AG09319 (cell line): ENCODE measurements at regions not wholly inside any gene's neighbourhood (a gene's known extent, or its start where the extent isn't known, plus 50 kb on each side); places are given as distances from the start of the nearest gene placed in this dataset.
A peak's percentile ranks its signal among the peaks of the same experiment; 100 is the strongest.

Source experiments
- DNase-seq: peaks from one replicate; pipeline ENCODE4 v3.0.0-alpha.2; 2010; ENCODE audit warnings: low read depth; ENCODE audit errors: extremely low read depth
- TF ChIP-seq, protein P1 (sequence below): IDR thresholded peaks from 2 replicates; pipeline ENCODE4 v1.5.1; 2011; ENCODE audit warnings: low read depth, mild to moderate bottlenecking, inconsistent platforms, low read length, moderate library complexity

DNA sequence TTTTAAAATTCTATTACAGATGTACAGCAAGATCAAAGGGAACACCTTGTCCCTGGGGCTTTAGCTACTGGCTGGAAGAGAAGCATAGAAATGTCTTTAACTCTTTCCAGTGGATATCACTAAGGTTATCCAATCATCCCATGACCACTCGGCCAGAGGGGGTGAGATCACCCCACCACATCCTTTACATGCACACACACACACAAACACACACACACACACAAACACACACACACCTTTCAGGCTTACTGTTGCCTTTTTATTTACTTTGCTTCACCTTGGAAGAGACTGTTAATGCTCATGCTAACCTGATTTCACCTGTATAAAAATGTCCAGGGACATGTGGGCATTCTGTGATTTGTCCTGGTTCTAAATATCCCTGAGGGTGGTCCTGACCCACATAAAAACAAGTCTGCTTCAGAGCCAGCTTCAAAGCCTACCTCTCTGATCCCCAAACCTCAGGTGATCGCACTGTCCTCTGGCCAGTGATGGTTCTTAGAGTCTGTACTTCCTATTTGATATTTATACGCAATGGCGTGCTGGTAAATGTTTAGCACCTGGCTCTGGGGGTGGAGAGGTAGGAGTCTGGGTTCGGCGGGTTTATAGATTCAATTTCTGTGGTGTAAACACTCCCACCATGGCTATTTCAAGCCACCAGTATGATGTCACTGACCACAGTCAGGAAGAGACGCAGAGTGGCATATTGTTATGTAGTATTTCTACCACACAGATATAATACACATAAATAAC lies 166.1 kb upstream of the EEA1 start:
- TF ChIP-seq, protein P1, sequence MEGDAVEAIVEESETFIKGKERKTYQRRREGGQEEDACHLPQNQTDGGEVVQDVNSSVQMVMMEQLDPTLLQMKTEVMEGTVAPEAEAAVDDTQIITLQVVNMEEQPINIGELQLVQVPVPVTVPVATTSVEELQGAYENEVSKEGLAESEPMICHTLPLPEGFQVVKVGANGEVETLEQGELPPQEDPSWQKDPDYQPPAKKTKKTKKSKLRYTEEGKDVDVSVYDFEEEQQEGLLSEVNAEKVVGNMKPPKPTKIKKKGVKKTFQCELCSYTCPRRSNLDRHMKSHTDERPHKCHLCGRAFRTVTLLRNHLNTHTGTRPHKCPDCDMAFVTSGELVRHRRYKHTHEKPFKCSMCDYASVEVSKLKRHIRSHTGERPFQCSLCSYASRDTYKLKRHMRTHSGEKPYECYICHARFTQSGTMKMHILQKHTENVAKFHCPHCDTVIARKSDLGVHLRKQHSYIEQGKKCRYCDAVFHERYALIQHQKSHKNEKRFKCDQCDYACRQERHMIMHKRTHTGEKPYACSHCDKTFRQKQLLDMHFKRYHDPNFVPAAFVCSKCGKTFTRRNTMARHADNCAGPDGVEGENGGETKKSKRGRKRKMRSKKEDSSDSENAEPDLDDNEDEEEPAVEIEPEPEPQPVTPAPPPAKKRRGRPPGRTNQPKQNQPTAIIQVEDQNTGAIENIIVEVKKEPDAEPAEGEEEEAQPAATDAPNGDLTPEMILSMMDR: no peak
- DNase-seq: no peak

DNA sequence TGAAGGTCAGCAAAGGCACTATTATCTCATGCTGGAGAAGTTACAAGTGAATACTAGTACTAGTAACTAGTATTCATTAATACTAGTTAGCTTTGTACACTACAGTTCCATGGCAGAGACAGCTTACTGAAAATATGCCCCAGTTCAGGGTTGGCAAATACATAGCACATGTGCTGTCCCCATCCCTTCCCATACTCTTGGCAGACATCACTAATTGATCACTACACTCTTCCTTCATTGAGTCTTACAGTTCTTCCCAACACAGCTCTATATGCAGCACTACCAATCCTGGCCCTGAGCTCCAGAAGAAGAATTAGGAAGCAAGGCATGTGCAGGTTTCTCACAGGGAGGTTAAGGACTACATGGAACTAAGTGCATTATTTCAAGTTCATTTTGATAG lies 168.3 kb upstream of the EEA1 start:
- TF ChIP-seq, protein P1: no peak
- DNase-seq: no peak

DNA sequence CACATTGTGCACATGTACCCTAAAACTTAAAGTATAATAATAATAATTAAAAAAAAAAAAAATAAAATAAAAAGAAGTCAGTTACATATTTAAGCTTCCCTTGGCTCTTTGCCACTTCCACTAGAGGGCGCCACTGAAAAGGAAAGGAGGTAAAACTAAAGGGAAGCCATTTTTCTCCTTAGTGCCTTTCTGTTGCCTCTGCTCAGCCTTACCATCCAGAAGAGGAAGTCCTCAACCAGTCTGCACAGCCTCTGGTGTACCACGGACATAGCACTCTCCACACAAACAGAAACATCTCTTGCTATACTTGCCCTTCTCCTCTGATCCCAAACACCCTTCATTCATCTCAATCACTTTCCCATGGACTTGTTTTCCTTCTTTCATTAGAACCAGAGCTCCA lies 169.0 kb upstream of the EEA1 start:
- DNase-seq: no peak
- TF ChIP-seq, protein P1: peak; percentile 28

DNA sequence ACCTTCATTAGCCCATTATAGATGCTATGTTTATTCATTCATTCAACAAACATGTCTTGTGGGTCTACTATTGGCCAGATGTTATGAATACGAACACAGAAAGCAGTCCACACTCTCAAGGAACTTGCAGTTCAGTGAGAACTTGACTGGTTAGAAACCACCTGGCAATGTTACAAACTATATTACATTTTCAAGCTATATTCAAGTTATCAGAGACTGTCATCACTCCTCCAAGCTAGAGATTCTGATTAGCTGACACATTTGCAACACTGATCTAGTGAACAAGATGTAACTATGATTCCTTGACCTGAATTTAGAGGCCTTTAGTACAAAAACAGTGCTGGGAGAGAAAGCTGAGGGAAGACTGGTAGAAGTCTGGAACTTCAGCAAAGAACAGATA lies 170.7 kb upstream of the EEA1 start:
- TF ChIP-seq, protein P1: no peak

DNA sequence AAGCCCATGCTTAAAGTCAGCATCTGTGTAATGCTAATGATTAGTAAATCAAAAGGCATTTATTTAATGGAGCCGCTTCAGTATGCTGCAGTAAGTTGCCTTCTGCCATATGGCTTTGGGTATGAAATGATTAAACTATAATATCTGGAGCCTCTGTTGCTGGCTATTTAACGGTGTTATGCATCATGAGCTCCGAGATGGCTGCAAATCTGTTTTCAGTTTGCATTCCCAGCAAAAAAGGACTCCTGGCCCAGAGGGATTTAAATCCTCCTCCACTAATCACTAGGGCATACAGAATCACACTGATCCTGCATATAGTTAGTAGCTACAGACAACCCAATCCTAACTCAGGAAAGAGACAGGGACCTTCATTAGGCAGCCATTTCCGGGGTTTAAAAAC lies 171.5 kb upstream of the EEA1 start:
- DNase-seq: peak; percentile 27
- TF ChIP-seq, protein P1: no peak

More for the DNA sequence above, 170.7 kb upstream of the EEA1 start:
- no peak for DNase-seq

DNA sequence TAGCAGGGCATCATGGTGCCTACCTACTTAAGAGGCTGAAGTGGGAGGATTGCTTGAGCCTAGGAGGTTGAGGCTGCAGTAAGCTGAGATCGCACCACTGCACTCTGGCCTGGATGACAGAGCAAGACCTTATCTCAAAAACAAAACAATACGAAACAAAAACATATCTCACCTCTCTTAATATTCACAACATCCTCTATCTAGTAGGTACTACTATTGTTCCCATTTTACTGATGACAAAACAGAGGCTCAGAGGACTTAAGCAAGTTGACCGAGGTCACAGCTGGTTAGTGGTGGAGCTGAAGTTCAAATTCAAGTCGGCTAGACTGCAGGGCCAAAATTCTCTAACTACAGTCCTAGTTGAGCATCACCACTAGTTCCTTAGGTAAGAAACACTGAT lies 172.3 kb upstream of the EEA1 start:
- TF ChIP-seq, protein P1: no peak
- no peak for DNase-seq

DNA sequence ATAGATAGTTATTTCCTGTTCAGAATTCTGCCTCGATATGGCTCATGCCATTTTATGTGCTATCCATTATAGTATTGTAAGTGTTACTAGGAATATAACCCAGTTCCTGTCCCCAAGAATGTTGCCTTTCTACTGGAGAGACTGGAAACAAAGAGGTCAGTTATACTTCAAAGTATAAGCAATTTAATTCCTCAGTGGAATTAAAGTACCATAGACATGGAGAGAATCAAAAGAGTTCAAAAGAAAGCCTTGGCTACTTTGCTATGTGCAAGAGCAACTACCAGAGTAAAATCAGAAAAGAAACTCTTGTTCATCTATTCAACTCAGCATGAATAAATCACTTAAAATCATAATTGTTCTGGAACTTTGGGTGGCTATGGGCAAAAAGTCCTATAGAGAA lies 173.2 kb upstream of the EEA1 start:
- TF ChIP-seq, protein P1: no peak
- DNase-seq: no peak
